GM21423 (cell line): ENCODE measurements at regions not wholly inside any gene's neighbourhood (a gene's known extent, or its start where the extent isn't known, plus 50 kb on each side); places are given as distances from the start of the nearest gene placed in this dataset.
"Not testable (repeated sequence)": the region's sequence is repeated elsewhere in the genome, so short reads cannot be mapped to it uniquely, and the experiment has no call there.

ENCODE experiments used
- ATAC-seq: cut with Tn5 transposase; IDR thresholded peaks from one replicate; pipeline ENCODE4 v1.9.1; 2021; ENCODE audit warnings: mild to moderate bottlenecking, moderate library complexity; ENCODE audit not compliant: unreplicated experiment

DNA sequence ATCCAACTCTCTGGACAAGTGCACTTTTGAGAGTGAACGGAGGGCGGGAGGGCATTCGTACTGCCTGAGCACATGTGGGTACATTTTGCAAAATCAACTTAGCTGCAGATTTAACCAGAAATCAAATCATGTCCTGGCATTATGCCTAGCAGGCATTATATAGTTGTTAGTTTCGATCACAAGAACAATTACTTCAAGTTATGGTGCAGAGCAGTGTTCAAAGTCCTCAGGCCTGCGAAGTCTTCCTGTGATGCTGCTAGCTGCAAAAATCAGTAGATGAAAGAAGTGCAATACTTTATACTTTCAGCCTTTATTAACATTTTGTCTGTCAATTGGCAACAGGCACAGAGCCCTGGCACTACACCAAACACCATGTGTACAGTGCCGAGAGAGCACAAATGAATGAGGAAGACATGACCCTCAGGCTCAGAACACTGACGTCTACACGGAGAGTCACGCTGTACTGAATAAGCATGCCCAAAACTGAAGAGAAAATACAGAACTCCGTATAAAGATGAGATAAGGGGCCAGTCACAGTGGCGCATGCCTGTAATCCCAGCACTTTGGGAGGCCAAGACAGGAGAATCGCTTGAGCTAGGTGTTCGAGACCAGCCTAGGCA is 92.1 kb upstream of the CREB1 start:
- no peak for ATAC-seq

GRCh38 chr2:207438414-207439126 is 91.2 kb upstream of the CREB1 start:
- no peak for ATAC-seq

GRCh38 chr2:207439881-207440280 is 89.9 kb upstream of the CREB1 start:
- ATAC-seq = not testable (repeated sequence)

- no peak for ATAC-seq
These were observed 85.0 kb upstream of the CREB1 start for GRCh38 chr2:207444756-207445155.

GRCh38 chr2:207446653-207447052 is 83.1 kb upstream of the CREB1 start:
- no peak for ATAC-seq

DNA sequence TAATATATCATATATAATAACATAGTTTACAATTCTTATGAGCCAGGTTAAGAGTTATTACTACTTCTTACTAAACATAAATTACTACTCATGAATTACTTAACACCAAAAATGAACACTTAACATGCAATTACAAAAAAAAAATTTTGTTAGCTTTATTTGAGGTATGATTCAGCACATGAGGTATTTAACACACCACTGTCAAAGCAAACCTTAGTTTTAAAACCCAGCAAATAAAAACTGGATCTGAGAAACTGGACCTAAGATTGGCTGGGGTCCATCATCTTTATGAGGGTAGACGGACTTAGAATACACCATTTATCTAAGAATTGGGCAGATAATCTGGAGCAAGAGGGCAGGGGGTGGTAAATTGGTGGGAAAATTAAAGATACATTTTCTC is 81.8 kb upstream of the CREB1 start:
- ATAC-seq = no peak

DNA sequence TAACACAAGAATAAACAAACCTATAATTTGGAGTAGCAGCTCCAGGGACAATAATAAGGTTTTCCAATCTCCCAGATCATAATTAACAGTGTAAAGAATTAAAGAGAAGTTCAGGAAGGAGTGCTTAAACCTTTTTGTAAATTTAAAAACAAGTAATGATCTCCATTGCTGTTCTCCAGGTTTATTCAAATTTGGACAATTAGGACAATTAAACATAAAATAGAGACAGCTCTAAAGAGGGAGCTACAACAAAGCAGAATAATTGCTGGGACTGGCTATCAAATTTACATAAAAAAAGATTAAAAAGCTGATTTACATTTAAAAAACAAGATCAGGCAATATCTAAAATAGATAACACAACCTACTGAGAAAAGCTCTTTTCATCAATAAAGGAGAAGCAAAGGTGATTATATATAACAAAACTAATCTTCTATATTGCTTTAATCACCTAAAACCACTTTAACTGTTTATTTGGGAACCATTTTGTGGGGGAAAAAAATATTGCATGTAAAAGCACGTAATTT is 80.1 kb upstream of the CREB1 start:
- no peak for ATAC-seq

- no peak for ATAC-seq
These were observed 79.6 kb upstream of the CREB1 start for GRCh38 chr2:207450186-207450585.

- no peak for ATAC-seq
These were observed 71.2 kb upstream of the CREB1 start for GRCh38 chr2:207458582-207458981.

DNA sequence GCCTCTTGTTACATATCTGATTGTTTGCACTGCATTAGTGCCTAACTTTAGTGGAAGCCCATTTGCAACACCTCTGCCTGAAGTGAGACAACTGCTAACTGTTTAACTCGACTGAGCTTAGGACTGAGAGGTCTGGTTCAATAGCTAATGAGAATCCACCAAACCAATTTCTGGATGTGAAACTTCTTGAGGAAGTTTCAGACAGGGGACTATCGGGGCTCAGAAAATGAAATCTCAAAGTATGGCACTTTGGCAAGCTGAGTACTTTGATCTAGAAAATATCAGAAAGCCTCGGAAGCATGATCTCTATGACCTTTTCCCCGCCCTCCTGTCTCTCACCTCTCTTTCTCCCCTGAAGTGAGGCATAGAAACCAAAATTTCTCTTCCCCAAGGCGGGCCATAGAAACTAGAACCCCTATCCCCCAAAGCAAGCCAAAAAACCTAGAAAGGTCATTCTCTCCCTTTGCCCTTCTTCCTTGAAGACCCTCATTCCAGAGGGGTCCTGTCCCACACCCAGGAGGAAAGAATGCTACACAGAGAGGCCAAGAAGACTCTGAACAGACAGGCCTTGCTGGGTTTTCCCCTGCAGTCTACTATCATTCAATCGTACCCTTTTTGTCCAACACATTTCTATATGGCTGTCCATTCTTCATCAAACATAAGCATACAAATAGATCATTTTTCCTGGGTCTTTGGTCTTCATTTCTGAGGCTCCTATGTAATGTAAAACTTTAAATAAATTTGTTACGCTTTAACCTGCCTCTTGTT is 69.6 kb upstream of the CREB1 start:
- ATAC-seq = no peak

GRCh38 chr2:207463433-207463832 is 66.3 kb upstream of the CREB1 start:
- no peak for ATAC-seq

GRCh38 chr2:207464007-207464406 is 65.8 kb upstream of the CREB1 start:
- no peak for ATAC-seq

- no peak for ATAC-seq
These were observed 63.9 kb upstream of the CREB1 start for GRCh38 chr2:207465894-207466293.

GRCh38 chr2:207467716-207468347 is 61.9 kb upstream of the CREB1 start:
- ATAC-seq = no peak

GRCh38 chr2:207468488-207468887 is 61.3 kb upstream of the CREB1 start:
- no peak for ATAC-seq

DNA sequence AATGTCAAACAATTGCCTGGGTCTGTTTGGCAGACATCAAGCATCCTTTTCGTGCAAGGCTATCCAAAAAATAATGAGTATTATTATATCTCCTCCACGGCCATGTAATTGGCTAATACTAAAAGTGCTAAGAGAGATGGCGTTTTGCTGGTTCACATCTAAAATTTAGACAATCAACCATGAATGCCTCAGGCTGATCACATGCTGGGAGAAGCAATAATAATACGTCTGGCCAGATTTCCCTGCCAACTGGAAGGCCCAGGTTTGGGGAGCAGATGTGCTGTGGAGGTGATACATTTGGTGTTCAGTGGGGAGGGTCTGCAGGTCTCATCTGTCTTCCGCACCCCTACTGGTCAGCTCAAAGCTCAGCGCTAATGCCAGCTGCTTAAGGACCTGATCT is 60.3 kb upstream of the CREB1 start:
- ATAC-seq = no peak

- no peak for ATAC-seq
These were observed 59.6 kb upstream of the CREB1 start for GRCh38 chr2:207469943-207470729.

GRCh38 chr2:207471261-207471660 is 58.5 kb upstream of the CREB1 start:
- no peak for ATAC-seq

GRCh38 chr2:207472343-207473048 is 57.3 kb upstream of the CREB1 start:
- ATAC-seq = no peak
